HG02852 (cell line): ENCODE measurements at regions not wholly inside any gene's neighbourhood (a gene's known extent, or its start where the extent isn't known, plus 50 kb on each side); places are given as distances from the start of the nearest gene placed in this dataset.
A peak's percentile ranks its signal among the peaks of the same experiment; 100 is the strongest.
"Not testable (repeated sequence)": the region's sequence is repeated elsewhere in the genome, so short reads cannot be mapped to it uniquely, and the experiment has no call there.

Experiments
- ATAC-seq: cut with Tn5 transposase; IDR thresholded peaks from one replicate; pipeline ENCODE4 v1.9.1; 2021; ENCODE audit warnings: mild to moderate bottlenecking, moderate library complexity; ENCODE audit not compliant: unreplicated experiment

DNA sequence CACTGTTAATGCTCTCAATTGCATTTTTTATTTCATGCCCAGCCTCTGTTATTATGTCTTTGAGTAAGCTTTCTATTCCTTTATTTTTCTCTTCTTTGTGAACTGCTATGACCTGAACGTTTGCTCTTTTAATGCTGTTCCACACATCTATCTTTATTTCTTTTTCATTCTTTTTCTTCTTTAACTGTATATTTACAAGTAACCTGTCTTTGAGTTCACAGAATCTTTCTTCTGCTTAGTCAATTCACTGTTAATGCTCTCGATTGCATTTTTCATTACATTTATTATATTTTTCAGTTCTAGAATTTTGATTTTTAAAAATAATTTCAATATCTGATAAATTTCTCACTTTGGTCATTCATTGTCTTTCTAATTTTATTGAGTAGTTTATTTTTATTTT, 316.3 kb upstream of the MEF2C start:
- no peak for ATAC-seq

DNA sequence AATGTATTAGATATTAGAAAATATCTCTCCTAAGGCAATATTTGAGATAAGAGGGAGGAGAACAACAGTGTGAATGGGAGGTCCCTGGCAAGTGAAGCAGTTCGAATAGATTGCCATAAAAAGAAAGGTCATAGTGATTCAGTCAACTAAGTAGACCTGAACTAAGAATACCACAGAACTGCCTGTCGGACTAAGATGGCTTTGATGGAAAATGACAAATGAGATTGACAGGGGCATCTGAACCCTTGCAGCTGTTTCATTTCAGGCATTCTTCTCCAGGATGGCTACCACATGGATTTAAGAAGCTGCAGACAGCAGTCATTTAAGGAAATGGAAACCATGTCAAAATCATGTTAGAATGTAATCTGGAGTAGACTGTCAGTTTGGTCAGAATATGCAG, 308.4 kb upstream of the MEF2C start:
- no peak for ATAC-seq

DNA sequence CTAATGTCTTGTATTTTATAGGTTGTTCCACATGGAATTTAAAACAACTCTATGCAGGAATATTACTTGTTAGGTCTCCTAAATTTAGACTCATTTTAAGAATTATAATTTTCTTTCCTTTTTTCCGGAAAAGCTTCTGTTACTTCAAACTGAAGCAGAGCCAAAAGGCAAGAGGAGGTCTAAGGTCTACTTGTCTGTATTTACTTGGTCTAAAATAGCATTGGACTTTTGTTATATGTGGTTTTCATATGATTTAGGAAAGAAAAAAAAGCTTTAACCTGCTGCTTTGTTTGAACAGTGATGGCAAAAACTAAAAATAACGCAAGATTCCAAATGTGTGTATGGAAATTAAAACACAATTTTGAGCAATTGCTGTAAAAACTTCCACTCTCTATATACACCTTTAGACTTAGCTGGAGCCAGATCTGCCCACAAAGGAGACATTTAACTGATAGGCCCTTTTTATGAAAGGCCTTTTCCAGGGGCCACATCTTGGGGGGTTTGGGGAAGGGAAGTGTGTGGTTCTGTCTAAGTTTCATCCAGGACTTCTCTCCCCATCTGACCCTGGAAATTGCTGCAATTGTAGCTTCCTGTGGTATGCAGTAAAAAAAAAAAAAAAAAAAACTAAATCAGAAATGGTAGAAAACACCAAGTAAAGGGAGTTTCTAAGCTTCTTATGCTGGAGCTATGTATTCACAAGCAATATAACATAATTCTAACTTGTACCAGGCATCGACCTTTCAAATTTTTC, 307.7 kb upstream of the MEF2C start:
- no peak for ATAC-seq

DNA sequence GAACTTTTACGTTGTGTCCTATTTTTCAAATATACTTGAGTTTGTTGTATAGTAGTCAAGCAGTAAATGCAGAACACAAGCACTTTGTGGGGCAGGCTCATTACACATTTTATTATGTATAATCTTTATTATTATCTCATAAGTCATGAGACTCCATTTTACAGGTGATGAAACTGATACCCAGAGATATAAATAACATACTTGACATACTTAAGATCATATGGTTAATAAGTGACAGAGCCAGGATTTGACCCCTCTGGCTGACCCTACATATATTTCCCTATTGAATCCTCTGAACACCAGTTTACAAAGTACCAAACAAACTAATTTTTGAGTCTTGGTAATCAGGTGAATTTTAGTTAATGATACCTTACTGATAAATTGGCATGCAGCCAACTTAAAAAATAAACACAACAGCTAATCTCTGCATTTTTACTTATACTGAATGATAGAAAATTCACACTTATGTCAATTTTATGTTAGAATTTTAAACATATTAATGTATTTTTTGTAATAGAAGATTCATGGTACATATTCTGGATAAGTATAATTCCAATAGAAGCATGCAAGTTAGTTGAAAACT, 305.0 kb upstream of the MEF2C start:
- ATAC-seq, result no peak

DNA sequence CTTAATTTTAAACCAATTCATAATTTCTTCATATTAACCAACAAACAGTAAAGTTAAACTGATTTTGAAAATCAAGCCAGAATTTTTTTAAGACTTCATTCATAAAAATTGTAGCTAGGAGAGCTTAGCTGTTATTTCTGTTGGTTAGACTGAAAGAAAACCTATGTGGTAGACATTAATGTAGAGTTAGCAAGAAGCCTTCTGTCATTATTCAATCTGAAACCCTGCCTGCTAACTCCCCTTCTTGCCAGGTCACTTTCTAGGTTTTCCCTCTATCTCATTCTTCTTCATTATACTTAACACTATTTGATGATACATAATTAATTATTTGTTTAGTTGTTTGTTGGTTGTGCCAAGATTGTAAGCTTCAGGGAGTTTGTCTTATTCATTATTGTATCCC, 304.3 kb upstream of the MEF2C start:
- ATAC-seq, result no peak

DNA sequence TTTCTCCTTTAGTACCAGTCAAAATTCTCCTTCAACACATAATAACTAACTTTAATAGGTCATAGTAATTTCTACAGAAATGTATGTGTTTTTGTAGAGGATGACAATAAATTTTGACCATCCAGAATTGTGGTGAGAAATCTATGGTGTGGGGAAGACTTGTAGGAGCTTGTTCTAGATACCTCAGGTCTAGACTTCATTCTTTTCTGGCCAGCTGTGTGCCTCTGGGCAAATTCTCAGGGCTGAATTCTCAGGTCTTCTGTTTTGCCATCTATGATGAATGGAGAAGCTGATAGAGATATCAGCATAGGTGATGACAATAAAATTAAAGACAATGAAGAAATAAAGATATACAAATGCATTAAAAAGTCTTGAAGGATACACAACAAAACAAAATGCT, 298.6 kb upstream of the MEF2C start:
- ATAC-seq, result no peak

DNA sequence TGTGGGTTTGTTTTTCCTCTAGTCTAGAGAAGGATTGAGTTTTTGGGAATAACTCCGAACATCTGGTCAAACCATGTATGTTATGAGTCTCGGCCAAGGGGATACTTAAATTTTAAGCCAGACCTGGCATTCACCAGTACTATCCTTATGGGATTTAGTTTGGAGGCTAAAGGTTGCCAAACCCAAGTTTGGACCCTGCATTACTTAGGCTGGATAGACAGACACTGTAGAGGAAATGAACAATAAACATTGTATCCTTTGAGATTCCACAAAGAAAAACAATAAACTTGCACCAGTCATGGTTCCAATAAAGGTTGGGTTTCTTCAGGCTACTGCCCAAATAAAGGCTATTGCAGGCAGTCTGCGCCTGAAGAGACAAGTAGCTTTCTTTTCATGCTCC, 296.7 kb upstream of the MEF2C start:
- ATAC-seq, result no peak

DNA sequence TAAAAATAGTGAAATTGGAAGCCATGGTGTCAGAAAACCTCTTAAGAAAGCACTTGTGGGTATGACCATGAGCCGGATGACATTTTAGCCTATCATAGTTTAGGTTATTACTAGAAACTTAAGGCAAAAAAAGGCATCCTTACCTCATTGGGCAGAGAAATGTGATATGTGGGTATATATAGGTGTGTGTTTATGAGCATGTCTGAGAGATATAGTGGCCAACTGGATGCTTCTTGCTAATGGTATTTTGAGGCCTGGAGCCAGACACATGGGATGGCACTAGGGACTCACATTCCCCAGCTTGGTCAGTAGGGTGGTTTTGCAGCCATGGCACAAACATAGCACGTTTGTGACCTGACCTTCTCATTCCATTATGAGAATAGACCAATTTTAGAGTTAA, 295.6 kb upstream of the MEF2C start:
- ATAC-seq, result no peak

DNA sequence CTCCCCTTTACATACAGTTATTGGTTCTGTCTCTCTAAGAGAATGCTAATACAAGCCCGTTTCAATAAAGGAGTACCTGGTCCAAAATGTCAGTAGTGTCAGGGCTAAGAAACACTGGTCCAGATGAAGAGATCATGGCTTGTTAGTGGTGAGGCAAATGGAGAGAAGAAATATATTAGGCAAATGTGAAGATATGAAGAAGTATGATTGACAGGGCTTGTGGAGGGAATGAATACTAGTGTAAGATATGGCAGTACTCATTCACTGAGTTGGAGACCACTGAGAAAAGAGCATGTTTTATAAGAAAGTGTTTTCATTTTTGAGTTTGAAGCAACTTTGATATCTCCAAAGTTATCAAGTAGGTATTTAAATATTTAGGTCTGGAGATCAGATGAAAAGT, 290.5 kb upstream of the MEF2C start:
- ATAC-seq, result no peak

DNA sequence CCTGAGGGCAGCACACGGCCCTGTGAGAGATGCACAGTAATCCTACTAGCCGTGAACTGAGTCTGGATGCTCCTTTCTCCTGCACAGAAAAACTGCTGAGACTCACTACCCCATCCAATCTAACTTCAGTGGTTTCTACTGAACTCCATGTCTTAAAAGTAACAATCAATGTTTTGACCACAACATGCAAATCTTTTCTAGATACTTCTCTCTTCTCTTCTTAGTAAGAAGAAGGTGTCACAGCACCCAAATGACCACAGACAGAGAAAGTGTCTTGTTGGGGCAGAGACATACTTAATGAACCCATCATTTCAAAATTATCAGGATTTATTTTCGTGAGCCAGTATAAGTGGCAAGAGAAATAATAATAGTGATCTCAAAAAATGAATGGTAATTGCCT, 285.8 kb upstream of the MEF2C start:
- ATAC-seq, result peak; percentile 85

DNA sequence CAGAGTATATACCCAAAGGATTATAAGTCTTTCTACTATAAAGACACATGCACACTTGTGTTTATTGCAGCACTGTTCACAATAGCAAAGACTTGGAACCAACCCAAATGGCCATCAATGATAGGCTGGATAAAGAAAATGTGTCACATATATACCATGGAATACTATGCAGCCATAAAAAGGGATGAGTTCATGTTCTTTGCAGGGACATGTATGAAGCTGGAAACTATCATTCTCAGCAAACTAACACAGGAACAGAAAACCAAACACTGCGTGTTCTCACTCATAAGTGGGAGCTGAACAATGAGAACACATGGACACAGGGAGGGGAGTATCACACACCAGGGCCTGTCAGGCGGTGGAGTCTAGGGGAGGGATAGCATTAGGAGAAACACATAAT, 281.7 kb upstream of the MEF2C start:
- ATAC-seq, result not testable (repeated sequence)

DNA sequence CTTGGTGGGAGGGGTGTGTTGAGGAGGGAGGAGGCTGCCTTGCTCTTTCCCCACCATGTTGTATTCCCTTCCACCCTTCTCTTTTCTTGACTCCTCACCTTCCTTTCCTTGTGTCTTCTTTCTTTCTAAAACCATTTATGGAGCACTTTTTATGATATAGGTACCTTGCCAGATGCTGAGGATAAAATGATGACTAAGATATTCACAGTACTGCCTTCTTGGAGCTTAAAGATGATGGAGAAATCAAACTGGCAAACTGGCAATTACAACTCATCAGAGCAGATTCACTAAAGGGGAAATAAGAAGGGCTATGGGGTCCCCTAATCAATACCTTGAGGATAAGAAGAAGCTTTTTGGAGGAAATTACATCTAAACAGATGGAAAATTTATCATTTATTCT, 273.2 kb upstream of the MEF2C start:
- ATAC-seq, result no peak

DNA sequence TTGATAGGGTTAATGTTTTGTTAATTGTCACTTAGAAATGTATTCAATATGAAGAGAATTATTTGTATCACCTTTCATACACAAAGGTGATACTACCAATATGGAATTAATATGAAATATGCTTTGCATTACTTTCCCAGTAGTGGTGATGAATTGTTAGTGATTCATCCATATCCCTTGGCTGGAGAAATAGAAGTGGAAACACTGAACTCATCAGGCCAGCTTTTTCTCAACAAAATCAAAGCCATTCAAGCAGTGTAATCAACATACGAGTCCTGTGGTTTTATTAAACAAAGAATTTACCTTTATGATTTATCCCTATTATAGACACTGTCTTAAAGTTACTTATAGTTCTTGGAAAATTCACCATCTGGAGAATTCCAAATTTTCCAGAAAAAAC, 264.0 kb upstream of the MEF2C start:
- ATAC-seq, result no peak

DNA sequence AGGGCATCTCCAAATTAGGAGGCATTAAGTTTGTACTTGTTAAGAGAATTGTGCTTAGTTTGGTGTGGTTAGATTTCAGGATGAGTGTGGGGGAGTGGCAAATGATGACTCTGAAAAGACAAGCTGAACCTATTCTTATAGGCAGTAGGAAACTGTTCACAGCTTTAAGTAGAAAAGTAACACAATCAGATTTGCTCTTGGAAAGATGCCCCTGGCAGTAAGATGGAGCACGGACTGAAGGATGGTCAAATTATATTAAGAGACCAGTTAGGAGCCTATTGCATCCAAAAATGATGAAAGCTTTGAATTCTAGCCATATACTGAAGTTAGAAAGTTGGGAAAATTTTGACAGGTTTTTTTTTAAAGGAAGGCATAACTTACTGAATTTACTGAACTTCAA, 254.2 kb upstream of the MEF2C start:
- no peak for ATAC-seq

DNA sequence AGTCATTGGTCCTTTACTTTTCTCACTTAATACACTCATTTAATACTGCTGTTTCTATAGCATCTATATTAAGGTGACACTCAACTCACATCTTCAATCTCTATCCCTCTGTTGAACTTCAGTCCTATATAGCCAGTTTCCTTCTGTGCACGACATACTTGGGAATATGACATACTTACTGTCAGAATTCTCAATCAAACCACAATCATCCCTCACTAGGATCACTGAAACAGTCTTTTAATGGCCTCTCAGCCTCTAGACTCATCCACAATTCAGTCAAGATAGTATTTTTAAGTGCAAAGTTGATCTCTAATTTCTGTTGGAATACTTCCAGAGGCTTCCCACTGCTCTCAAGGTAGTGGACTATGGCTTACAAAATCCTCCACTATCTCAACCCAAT, 251.0 kb upstream of the MEF2C start:
- ATAC-seq, result no peak

DNA sequence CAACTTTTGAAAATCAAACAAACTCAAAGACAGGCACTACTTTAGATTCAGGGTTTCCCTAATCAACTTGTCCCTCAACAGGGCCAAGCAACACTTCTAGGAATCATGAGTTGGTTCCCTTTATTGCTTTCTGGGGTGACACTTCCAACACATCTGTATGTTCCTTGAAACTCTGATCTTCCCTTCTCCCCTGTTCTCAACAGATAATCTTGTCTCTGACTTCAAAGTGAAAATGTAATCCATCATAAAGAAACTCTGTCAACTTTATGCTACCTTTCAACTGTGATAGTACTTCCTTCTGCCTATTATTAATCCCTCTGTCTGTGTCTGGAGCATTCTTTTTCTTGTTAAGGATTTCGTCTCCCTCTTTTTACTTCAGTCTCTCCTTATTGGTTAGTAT, 250.1 kb upstream of the MEF2C start:
- ATAC-seq, result no peak

DNA sequence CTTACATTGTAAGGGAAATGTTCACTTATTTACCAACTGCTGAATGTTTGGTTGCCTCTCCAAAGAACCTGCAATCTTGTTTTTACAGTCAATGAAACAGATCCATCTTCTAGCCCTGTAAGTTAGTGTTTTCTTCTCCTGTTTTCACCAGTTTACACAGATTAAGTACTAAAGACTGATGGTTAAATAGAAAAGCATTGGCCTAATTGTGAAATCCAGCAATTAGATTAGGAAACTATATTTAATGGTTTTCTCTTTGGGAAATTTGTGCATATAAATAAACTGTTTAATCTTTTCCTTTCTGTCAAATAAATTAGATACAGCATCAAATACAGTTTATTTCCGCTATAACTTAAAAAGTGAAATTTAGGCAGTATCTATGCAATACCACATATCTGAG, 247.9 kb upstream of the MEF2C start:
- no peak for ATAC-seq

DNA sequence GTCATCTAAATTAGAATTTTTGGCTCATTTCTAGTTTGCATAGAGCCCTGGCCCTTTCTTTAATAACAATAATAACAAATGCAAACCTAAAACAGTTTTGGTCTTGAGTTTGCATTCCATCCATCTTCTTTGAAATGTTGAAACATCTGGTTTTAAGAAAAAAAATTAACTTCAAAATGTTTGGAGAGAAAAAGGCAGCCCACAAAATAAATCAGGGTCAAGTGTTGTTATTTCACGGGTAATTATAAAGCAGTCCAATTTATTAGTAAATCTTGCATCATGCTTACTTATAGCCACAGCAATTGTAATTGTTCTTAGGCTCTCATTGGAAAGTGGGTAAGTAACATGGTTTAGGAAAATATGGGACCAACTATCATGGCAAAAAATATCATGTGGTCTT, 247.0 kb upstream of the MEF2C start:
- no peak for ATAC-seq

DNA sequence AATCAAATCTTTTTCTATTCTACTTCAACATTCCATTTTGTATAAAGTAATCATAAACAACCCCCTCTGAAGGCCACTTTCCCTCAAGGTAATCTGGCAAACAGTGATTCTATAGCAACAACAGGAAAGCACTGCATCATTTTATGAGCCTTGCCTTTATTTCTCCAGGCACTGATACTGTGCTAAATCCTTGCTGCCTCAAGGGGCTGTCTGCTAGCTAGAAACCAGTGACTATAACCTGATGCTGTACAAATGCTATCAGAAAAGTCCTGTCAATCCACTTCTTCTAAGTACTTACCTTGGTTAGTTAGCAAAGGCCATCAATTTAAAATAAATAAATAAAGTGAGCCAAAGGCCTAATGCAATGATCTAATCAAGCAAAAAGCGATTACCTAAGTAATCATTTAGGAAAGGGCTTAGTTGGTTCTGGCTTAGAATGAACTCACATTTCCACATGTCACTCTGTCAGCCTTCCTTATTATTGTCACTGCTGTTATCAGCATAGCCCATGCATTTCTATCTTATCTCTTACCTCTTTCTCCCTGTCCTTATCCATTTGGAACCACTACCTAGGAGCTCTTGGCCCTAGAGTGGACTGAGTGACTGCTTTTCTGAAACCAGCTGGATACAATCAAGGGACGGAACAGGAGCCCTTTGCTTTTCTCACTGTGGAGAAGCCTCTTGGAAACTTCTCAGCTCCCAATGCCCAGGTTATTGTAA, 246.1 kb upstream of the MEF2C start:
- no peak for ATAC-seq

DNA sequence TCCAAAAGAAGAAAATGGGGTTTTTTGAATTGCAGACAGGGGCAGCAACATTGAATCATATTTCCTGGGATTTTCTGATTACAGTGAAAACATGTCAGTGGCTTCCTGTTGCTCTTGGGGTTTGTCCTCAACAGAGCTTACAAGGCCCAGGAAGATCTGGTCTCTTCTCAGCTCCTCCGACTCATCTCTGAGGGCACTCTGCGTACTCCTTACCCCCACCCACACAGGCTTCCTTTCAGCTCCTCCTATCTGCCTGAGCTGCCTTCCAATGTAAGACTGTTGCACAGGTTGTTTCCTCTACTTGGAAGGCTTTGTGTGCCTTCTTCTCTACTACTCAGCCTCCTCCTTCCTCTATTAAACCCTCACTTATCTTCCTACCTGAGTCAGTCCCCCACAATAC, 245.1 kb upstream of the MEF2C start:
- ATAC-seq, result no peak

DNA sequence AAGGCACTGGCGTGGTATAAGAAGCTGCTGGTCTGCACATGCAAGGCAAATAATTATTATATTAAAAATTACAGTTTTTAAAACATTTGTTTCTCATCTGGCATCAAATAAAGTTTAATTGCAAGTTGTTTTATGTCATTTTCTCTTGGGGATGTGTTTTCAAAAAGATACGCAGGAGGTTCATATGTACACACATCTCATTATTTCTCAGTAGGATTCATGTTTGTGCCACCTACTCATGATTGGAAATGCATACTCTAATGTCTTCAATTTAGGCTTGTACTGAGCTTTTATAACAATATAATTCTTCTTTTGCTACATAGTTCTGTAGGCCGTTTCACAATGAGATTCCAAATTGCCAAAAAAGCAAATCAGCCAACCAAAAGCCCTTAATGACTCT, 244.2 kb upstream of the MEF2C start:
- ATAC-seq, result no peak

DNA sequence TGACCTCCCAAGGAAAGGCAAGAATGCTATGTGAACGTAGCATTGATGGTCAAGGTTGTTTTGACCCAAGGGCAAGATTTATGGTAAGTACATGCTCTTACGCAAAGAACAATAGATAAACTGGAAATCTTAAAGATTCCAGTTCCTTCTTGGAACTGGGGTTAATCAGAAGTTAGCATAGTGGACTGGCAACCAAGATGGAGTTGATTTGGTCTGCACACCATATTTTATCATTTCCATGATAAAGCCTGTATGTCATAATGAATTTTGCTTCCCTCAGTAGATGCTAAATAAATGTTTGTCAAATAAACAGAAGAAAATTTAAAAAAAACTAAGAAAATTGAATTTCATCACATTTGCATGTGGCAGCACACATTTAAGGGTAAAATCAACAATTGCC, 242.4 kb upstream of the MEF2C start:
- ATAC-seq, result no peak
